Lung (tissue), 11 donors: ENCODE measurements at regions not wholly inside any gene's neighbourhood (a gene's known extent, or its start where the extent isn't known, plus 50 kb on each side); places are given as distances from the start of the nearest gene placed in this dataset.

Experiments
- ATAC-seq: fragments of 200-7000 bp; cut with Tn5 transposase; one replicate; pipeline ENCODE4 v1.9.1; 2020; ENCODE audit warnings: moderate number of reproducible peaks; ENCODE audit not compliant: insufficient read depth, low FRiP score
- DNase-seq, 3 donors: peaks; one replicate each; pipeline ENCODE4 v3.0.0-alpha.2; 2013 to 2017
- H3K27ac ChIP-seq, 2 donors: one replicate each; pipeline ENCODE4 v1.5.1; 2013; ENCODE audit warnings: mild to moderate bottlenecking in 2 of 2, moderate library complexity in 2 of 2, control low read depth in 1 of 2, inconsistent platforms in 1 of 2, low read depth in 1 of 2, low read length in 1 of 2
- H3K27me3 ChIP-seq, 3 donors: one replicate each; pipeline ENCODE4 v1.5.1; 2013; ENCODE audit warnings: low read length in 2 of 3; ENCODE audit not compliant: control insufficient read depth in 3 of 3, insufficient read depth in 3 of 3
- H3K36me3 ChIP-seq, 4 donors: one replicate each; pipeline ENCODE4 v1.5.1; 2013; ENCODE audit warnings: low read length in 4 of 4, mild to moderate bottlenecking in 1 of 4, moderate library complexity in 1 of 4; ENCODE audit not compliant: control insufficient read depth in 4 of 4, insufficient read depth in 4 of 4
- H3K4me1 ChIP-seq, 5 donors: one replicate each; pipeline ENCODE4 v1.5.1; 2013; ENCODE audit warnings: low read length in 5 of 5, mild to moderate bottlenecking in 2 of 5, moderate library complexity in 1 of 5; ENCODE audit not compliant: control insufficient read depth in 5 of 5, insufficient read depth in 5 of 5
- H3K4me3 ChIP-seq: one replicate; pipeline ENCODE4 v1.5.1; 2013; ENCODE audit warnings: mild to moderate bottlenecking, control low read depth, moderate library complexity
- H3K9ac ChIP-seq, 2 donors: one replicate each; pipeline ENCODE4 v1.5.1; 2013; ENCODE audit warnings: low read length in 2 of 2, control low read depth in 1 of 2; ENCODE audit not compliant: insufficient read depth in 1 of 2
- H3K9me3 ChIP-seq, 4 donors: one replicate each; pipeline ENCODE4 v1.5.1; 2013; ENCODE audit warnings: low read length in 3 of 4, mild to moderate bottlenecking in 1 of 4, moderate library complexity in 1 of 4; ENCODE audit not compliant: control insufficient read depth in 4 of 4, insufficient read depth in 3 of 4
- CTCF ChIP-seq: IDR thresholded peaks from 2 replicates; pipeline ENCODE4 v1.5.1; 2012; ENCODE audit warnings: mild to moderate bottlenecking; ENCODE audit errors: control extremely low read depth, extremely low read depth
- WGBS, 2 donors: extraction: QIAGEN DNeasy Blood & Tissue Kit; methylation state at CpG; one replicate each; pipeline ENCODE4 v1.1.7; 2013; 5-methylcytosine and 5-hydroxymethylcytosine counted together
- donor health status: control.
- donor health status: control.
- donor health status: Bipolar disorder and iron deficiency.
- donor health status: healthy.
- donor health status: DM: yes; HTN: yes; CAD: no.

- 44 to 61% methylated on average over 8 of the region's 8 CpGs for WGBS, 2 donors
- H3K36me3 ChIP-seq = no peaks in the 10 kb centered on the region
- no peak overlapping the region for H3K27ac ChIP-seq
- peaks cover 0 to 2% (median 0%) of the 10 kb centered on the region in 4 donors for H3K9me3 ChIP-seq
- H3K27me3 ChIP-seq = peaks cover 0 to 11% (median 6%) of the 10 kb centered on the region in 3 donors
- no peak for TF ChIP-seq CTCF
- H3K9ac ChIP-seq = no peak overlapping the region
- no peak overlapping the region for H3K4me3 ChIP-seq
- DNase-seq = peak in 2 of 3 donors; percentile 41 to 42
- peak; percentile 51 for ATAC-seq
- peaks cover 0 to 9% (median 4%) of the 10 kb centered on the region in 5 donors for H3K4me1 ChIP-seq
These were observed 64.4 kb upstream of the DNAH5 start for GRCh38 chr5:14008819-14009311.

GRCh38 chr5:14006823-14007520 lies 62.5 kb upstream of the DNAH5 start:
- H3K27me3 ChIP-seq = peaks cover 0 to 8% (median 6%) of the 10 kb centered on the region in 3 donors
- H3K27ac ChIP-seq = peak overlapping the region in 1 of 2 donors; percentile 40
- no peak for TF ChIP-seq CTCF
- no peak for DNase-seq
- H3K9me3 ChIP-seq = peaks cover 0 to 5% (median 0%) of the 10 kb centered on the region in 4 donors
- H3K4me3 ChIP-seq = no peak overlapping the region
- H3K9ac ChIP-seq = no peak overlapping the region
- H3K4me1 ChIP-seq = peaks cover 0 to 11% (median 4%) of the 10 kb centered on the region in 5 donors
- 84 to 85% methylated on average over 6 of the region's 6 CpGs for WGBS, 2 donors
- no peaks in the 10 kb centered on the region for H3K36me3 ChIP-seq
- ATAC-seq = no peak

- no peak for TF ChIP-seq CTCF
- H3K4me1 ChIP-seq = peaks cover 0 to 8% (median 0%) of the 10 kb centered on the region in 5 donors
- no peak overlapping the region for H3K4me3 ChIP-seq
- DNase-seq (no peak), ATAC-seq (no peak)
- H3K36me3 ChIP-seq = no peaks in the 10 kb centered on the region
- peaks cover 0 to 8% (median 2%) of the 10 kb centered on the region in 3 donors for H3K27me3 ChIP-seq
- WGBS, 2 donors = 82 to 85% methylated on average over 6 of the region's 6 CpGs
- H3K9ac ChIP-seq = no peak overlapping the region
- peaks cover 0 to 5% (median 0%) of the 10 kb centered on the region in 4 donors for H3K9me3 ChIP-seq
- no peak overlapping the region for H3K27ac ChIP-seq
These were observed 60.3 kb upstream of the DNAH5 start for GRCh38 chr5:14004598-14005394.
